Adrenal gland (tissue), 5 donors: ENCODE measurements at regions not wholly inside any gene's neighbourhood (a gene's known extent, or its start where the extent isn't known, plus 50 kb on each side); places are given as distances from the start of the nearest gene placed in this dataset.

ENCODE experiments used
- POLR2A ChIP-seq, 2 donors: fragments of 450-650 bp; IDR thresholded peaks; one replicate each; pipeline ENCODE4 v1.6.1; 2017; ENCODE audit warnings: antibody characterized with exemption in 2 of 2, mild to moderate bottlenecking in 2 of 2, moderate library complexity in 1 of 2
- TF ChIP-seq, protein P1 (sequence below), 6 experiments: fragments of 450-650 bp in 4 of 6; fragments of 200-600 bp in 2 of 6; sonication (generic) in 1 of 6; IDR thresholded peaks; 1 replicate in 5 of 6; 2 replicates in 1 of 6; pipeline versions ENCODE4 v1.5.1 to v1.8.0; 2016 to 2021; ENCODE audit warnings: antibody characterized with exemption in 6 of 6, mild to moderate bottlenecking in 2 of 6, moderate library complexity in 1 of 6
- donor health status: DM: no; HTN: no; CAD: no.

DNA sequence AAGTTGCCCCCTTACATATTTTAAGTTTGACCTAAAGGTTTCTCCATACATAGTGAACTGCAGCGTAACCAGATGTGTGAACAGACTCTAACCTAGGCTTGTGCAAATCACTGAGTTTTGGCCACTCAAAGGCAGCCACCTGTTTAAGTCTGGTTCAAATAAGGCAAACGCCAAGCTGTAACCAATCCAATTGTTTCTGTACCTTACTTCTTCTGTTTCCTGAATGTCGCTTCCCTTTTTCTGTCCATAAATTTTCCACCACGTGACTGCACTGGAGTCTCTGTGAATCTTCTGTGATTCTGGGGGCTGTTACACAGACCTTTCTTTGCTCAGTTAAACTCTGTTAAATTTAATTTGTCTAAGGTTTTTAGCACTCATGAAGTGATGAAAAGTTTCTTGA is 618.8 kb downstream of the GLUD2 start:
- TF ChIP-seq, protein P1, sequence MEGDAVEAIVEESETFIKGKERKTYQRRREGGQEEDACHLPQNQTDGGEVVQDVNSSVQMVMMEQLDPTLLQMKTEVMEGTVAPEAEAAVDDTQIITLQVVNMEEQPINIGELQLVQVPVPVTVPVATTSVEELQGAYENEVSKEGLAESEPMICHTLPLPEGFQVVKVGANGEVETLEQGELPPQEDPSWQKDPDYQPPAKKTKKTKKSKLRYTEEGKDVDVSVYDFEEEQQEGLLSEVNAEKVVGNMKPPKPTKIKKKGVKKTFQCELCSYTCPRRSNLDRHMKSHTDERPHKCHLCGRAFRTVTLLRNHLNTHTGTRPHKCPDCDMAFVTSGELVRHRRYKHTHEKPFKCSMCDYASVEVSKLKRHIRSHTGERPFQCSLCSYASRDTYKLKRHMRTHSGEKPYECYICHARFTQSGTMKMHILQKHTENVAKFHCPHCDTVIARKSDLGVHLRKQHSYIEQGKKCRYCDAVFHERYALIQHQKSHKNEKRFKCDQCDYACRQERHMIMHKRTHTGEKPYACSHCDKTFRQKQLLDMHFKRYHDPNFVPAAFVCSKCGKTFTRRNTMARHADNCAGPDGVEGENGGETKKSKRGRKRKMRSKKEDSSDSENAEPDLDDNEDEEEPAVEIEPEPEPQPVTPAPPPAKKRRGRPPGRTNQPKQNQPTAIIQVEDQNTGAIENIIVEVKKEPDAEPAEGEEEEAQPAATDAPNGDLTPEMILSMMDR (IDR thresholded peaks at IDR 0.05) = no peak
- no peak for TF ChIP-seq POLR2A (IDR thresholded peaks at IDR 0.05)
